SK-N-SH treated with all-trans-retinoic acid at 6 μM for 48 hours (cell line): ENCODE measurements at regions not wholly inside any gene's neighbourhood (a gene's known extent, or its start where the extent isn't known, plus 50 kb on each side); places are given as distances from the start of the nearest gene placed in this dataset.

Experiments used
- ATAC-seq: fragments of 200-7000 bp; cut with Tn5 transposase; 3 replicates; pipeline ENCODE4 v1.9.1; 2020; ENCODE audit warnings: mild to moderate bottlenecking, moderate library complexity
- ARNTL ChIP-seq: fragments of 450-650 bp; formaldehyde crosslinking; IDR thresholded peaks from 2 replicates; pipeline ENCODE4 v1.5.0; 2020; ENCODE audit warnings: low read depth, mild to moderate bottlenecking, moderate library complexity, borderline replicate concordance
- BACH2 ChIP-seq: fragments of 250-450 bp; sonication (Bioruptor Pico); IDR thresholded peaks from 2 replicates; pipeline ENCODE4 v1.9.0; 2021; ENCODE audit warnings: mild to moderate bottlenecking, borderline replicate concordance
- CSDC2 ChIP-seq: fragments of 250-450 bp; sonication (Bioruptor Pico); IDR thresholded peaks from 2 replicates; pipeline ENCODE4 v1.5.0; 2020; ENCODE audit warnings: mild to moderate bottlenecking, moderate library complexity
- ESRRG ChIP-seq: fragments of 250-450 bp; sonication (Bioruptor Pico); IDR thresholded peaks from 2 replicates; pipeline ENCODE4 v1.6.1; 2021; ENCODE audit warnings: mild to moderate bottlenecking
- OSR1 ChIP-seq: fragments of 250-450 bp; sonication (Bioruptor Pico); IDR thresholded peaks from 2 replicates; pipeline ENCODE4 v1.8.0; 2022; ENCODE audit warnings: moderate library complexity, mild to moderate bottlenecking, inconsistent platforms
- PPARA ChIP-seq: fragments of 250-450 bp; sonication (Bioruptor Pico); IDR thresholded peaks from 2 replicates; pipeline ENCODE4 v1.5.0; 2020; ENCODE audit warnings: mild to moderate bottlenecking, borderline replicate concordance
- RARB ChIP-seq: fragments of 250-450 bp; sonication (Bioruptor Pico); IDR thresholded peaks from 2 replicates; pipeline ENCODE4 v1.8.0; 2021; ENCODE audit warnings: mild to moderate bottlenecking, moderate library complexity
- SNAI2 ChIP-seq: fragments of 250-450 bp; sonication (Bioruptor Pico); IDR thresholded peaks from 2 replicates; pipeline ENCODE4 v1.5.0; 2020; ENCODE audit warnings: mild to moderate bottlenecking, moderate library complexity
- TCF4 ChIP-seq: fragments of 250-450 bp; sonication (Bioruptor Pico); IDR thresholded peaks from 2 replicates; pipeline ENCODE4 v1.8.0; 2021; ENCODE audit warnings: mild to moderate bottlenecking, moderate library complexity, borderline replicate concordance
- TOX ChIP-seq: fragments of 250-450 bp; sonication (Bioruptor Pico); IDR thresholded peaks from 2 replicates; pipeline ENCODE4 v1.8.0; 2021; ENCODE audit warnings: mild to moderate bottlenecking, moderate library complexity, borderline replicate concordance
- ZFP3 ChIP-seq: fragments of 250-450 bp; sonication (Bioruptor Pico); IDR thresholded peaks from 2 replicates; pipeline ENCODE4 v1.5.0; 2020; ENCODE audit warnings: mild to moderate bottlenecking, moderate library complexity
- ZFP30 ChIP-seq: fragments of 450-650 bp; formaldehyde crosslinking; IDR thresholded peaks from 2 replicates; pipeline ENCODE4 v1.5.0; 2022; ENCODE audit warnings: mild to moderate bottlenecking, moderate library complexity
- ZNF565 ChIP-seq: fragments of 450-650 bp; formaldehyde crosslinking; conservative IDR thresholded peaks from 2 replicates; pipeline ENCODE4 v1.5.0; 2020; ENCODE audit warnings: low read depth, mild to moderate bottlenecking, moderate library complexity
- ZNF70 ChIP-seq: fragments of 450-650 bp; formaldehyde crosslinking; IDR thresholded peaks from 2 replicates; pipeline ENCODE4 v1.5.0; 2020; ENCODE audit warnings: mild to moderate bottlenecking, moderate library complexity
- ZNF8 ChIP-seq: fragments of 450-650 bp; formaldehyde crosslinking; IDR thresholded peaks from 2 replicates; pipeline ENCODE4 v1.5.0; 2020; ENCODE audit warnings: mild to moderate bottlenecking, moderate library complexity
- TF ChIP-seq, protein P1 (sequence below): fragments of 250-450 bp; sonication (Bioruptor Pico); IDR thresholded peaks from 2 replicates; pipeline ENCODE4 v1.5.1; 2021; ENCODE audit warnings: mild to moderate bottlenecking, moderate library complexity
- TF ChIP-seq, protein P2 (sequence below): fragments of 250-450 bp; sonication (Bioruptor Pico); IDR thresholded peaks from 2 replicates; pipeline ENCODE4 v1.5.1; 2020; ENCODE audit warnings: low read depth, mild to moderate bottlenecking, moderate library complexity
- TF ChIP-seq, protein P3 (sequence below): fragments of 250-450 bp; sonication (Bioruptor Pico); IDR thresholded peaks from 2 replicates; pipeline ENCODE4 v1.8.0; 2020; ENCODE audit warnings: mild to moderate bottlenecking, moderate library complexity, borderline replicate concordance
- TF ChIP-seq, protein P4 (sequence below): fragments of 250-450 bp; sonication (Bioruptor Pico); IDR thresholded peaks from 2 replicates; pipeline ENCODE4 v1.5.0; 2020; ENCODE audit warnings: mild to moderate bottlenecking, moderate library complexity
- TF ChIP-seq, protein P5 (sequence below): fragments of 250-450 bp; sonication (Bioruptor Pico); IDR thresholded peaks from 2 replicates; pipeline ENCODE4 v1.8.0; 2021; ENCODE audit warnings: low read depth, mild to moderate bottlenecking, moderate library complexity, borderline replicate concordance

DNA sequence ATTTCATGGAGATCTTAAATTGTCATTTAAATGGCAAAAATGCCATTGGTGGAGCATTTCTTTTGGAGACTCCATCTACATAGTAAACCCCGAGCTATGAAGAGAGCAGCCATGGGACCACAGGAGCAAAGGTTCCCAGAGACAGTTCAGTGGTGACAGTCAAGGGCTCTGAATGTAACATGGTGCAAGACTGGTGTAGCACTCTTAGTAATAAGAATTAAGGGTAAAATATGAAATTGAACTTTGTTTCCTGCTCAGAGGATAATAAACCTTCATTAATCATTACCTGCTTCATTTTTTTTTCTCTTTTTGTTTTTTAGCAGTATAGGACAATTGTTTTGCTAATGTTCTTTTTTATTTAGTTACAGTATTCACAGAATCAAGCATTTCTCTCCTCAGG lies 717.5 kb upstream of the POM121L12 start:
- ATAC-seq: no peak
- TF ChIP-seq, protein P1, sequence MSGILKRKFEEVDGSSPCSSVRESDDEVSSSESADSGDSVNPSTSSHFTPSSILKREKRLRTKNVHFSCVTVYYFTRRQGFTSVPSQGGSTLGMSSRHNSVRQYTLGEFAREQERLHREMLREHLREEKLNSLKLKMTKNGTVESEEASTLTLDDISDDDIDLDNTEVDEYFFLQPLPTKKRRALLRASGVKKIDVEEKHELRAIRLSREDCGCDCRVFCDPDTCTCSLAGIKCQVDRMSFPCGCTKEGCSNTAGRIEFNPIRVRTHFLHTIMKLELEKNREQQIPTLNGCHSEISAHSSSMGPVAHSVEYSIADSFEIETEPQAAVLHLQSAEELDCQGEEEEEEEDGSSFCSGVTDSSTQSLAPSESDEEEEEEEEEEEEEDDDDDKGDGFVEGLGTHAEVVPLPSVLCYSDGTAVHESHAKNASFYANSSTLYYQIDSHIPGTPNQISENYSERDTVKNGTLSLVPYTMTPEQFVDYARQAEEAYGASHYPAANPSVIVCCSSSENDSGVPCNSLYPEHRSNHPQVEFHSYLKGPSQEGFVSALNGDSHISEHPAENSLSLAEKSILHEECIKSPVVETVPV (CRISPR knock-in tag): no peak

DNA sequence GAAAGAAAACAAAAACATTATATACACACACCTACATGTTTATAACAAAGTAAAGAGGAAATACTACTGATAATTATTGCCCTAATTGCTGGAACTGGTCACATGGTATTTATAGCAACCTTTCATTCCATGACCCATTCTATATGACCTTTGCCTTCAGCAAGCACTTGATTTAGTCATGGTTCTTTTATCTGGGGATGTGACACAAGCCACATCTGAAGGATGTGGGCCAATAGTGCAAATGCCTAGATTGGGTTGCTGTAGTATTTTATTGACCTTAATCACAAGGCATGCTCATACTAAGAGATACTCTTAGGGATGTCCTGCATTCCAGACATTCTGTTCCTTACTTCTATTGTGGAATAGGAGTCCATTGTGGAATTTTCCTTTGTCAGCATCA lies 723.5 kb upstream of the POM121L12 start:
- no peak for ATAC-seq
- TF ChIP-seq OSR1 (no peak), CSDC2 (CRISPR knock-in tag) (no peak), ESRRG (CRISPR knock-in tag) (no peak)

DNA sequence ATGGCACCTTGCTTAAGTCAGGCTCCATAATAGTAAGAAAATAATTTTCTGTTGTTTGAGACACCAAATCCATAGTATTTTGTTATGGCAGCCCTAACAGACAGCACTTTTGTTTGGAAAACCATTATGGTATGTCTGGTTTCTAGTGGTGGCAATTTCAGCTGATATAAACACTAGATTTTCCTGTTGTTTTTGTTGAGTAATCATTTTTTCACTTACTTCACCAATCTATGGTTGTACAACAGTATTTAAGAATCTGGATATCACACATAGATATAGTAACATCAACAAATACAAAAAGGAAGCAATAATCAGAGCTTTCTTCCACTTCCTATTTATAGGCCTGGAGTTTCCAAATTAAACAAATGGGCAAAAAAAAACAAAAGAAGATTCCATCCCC lies 725.8 kb upstream of the POM121L12 start:
- TF ChIP-seq BACH2 (CRISPR knock-in tag) (no peak), CSDC2 (CRISPR knock-in tag) (no peak), RARB (CRISPR knock-in tag) (no peak), PPARA (CRISPR knock-in tag) (no peak), SNAI2 (CRISPR knock-in tag) (no peak), ZFP3 (no peak), TCF4 (CRISPR knock-in tag) (no peak), ZNF8 (CRISPR knock-in tag) (no peak), ZFP30 (no peak)
- TF ChIP-seq, protein P1 (CRISPR knock-in tag): no peak
- TF ChIP-seq, protein P2, sequence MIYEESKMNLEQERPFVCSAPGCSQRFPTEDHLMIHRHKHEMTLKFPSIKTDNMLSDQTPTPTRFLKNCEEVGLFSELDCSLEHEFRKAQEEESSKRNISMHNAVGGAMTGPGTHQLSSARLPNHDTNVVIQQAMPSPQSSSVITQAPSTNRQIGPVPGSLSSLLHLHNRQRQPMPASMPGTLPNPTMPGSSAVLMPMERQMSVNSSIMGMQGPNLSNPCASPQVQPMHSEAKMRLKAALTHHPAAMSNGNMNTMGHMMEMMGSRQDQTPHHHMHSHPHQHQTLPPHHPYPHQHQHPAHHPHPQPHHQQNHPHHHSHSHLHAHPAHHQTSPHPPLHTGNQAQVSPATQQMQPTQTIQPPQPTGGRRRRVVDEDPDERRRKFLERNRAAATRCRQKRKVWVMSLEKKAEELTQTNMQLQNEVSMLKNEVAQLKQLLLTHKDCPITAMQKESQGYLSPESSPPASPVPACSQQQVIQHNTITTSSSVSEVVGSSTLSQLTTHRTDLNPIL (CRISPR knock-in tag): no peak
- TF ChIP-seq, all 23 proteins: peak for 0

DNA sequence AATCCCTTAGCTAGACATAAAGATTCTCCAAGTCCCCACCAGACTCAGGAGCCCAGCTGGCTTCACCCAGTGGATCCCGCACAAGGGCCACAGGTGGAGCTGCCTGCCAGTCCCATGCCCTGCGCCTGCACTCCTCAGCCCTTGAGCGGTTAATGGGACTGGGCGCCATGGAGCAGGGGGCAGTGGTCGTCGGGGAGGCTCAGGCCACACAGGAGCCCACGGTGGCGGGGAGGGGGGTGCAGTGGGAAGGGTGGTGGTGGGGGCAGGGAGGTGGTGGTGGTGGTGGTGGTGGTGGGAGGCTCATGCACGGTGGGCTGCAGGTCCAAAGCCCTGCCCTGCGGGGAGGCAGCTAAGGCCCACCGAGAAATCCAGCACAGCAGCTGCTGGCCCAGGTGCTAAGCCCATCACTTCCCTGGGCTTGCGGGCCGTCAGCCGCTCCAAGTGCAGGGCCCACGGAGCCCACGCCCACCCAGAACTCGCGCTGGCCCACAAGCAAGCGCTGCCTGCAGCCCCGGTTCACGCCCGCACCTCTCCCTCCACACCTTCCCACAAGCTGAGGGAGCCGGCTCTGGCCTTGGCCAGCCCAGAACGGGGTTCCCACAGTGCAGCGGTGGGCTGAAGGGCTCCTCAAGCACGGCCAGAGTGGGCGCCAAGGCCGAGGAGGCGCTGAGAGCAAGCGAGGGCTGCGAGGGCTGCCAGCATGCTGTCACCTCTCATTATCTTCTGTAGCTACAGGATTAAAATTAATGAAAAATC lies 732.5 kb upstream of the POM121L12 start:
- no peak for TF ChIP-seq TOX (CRISPR knock-in tag)
- no peak for TF ChIP-seq ZNF70 (CRISPR knock-in tag)
- TF ChIP-seq, protein P3, sequence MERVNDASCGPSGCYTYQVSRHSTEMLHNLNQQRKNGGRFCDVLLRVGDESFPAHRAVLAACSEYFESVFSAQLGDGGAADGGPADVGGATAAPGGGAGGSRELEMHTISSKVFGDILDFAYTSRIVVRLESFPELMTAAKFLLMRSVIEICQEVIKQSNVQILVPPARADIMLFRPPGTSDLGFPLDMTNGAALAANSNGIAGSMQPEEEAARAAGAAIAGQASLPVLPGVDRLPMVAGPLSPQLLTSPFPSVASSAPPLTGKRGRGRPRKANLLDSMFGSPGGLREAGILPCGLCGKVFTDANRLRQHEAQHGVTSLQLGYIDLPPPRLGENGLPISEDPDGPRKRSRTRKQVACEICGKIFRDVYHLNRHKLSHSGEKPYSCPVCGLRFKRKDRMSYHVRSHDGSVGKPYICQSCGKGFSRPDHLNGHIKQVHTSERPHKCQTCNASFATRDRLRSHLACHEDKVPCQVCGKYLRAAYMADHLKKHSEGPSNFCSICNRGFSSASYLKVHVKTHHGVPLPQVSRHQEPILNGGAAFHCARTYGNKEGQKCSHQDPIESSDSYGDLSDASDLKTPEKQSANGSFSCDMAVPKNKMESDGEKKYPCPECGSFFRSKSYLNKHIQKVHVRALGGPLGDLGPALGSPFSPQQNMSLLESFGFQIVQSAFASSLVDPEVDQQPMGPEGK (CRISPR knock-in tag): no peak
- no peak for TF ChIP-seq ZFP30
- no peak for TF ChIP-seq ZNF8 (CRISPR knock-in tag)
- TF ChIP-seq, protein P4, sequence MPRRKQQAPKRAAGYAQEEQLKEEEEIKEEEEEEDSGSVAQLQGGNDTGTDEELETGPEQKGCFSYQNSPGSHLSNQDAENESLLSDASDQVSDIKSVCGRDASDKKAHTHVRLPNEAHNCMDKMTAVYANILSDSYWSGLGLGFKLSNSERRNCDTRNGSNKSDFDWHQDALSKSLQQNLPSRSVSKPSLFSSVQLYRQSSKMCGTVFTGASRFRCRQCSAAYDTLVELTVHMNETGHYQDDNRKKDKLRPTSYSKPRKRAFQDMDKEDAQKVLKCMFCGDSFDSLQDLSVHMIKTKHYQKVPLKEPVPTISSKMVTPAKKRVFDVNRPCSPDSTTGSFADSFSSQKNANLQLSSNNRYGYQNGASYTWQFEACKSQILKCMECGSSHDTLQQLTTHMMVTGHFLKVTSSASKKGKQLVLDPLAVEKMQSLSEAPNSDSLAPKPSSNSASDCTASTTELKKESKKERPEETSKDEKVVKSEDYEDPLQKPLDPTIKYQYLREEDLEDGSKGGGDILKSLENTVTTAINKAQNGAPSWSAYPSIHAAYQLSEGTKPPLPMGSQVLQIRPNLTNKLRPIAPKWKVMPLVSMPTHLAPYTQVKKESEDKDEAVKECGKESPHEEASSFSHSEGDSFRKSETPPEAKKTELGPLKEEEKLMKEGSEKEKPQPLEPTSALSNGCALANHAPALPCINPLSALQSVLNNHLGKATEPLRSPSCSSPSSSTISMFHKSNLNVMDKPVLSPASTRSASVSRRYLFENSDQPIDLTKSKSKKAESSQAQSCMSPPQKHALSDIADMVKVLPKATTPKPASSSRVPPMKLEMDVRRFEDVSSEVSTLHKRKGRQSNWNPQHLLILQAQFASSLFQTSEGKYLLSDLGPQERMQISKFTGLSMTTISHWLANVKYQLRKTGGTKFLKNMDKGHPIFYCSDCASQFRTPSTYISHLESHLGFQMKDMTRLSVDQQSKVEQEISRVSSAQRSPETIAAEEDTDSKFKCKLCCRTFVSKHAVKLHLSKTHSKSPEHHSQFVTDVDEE: no peak
- no peak for TF ChIP-seq RARB (CRISPR knock-in tag)
- no peak for TF ChIP-seq ZFP3
- TF ChIP-seq, protein P2 (CRISPR knock-in tag): no peak
- TF ChIP-seq ESRRG (CRISPR knock-in tag): no peak
- TF ChIP-seq, protein P5, sequence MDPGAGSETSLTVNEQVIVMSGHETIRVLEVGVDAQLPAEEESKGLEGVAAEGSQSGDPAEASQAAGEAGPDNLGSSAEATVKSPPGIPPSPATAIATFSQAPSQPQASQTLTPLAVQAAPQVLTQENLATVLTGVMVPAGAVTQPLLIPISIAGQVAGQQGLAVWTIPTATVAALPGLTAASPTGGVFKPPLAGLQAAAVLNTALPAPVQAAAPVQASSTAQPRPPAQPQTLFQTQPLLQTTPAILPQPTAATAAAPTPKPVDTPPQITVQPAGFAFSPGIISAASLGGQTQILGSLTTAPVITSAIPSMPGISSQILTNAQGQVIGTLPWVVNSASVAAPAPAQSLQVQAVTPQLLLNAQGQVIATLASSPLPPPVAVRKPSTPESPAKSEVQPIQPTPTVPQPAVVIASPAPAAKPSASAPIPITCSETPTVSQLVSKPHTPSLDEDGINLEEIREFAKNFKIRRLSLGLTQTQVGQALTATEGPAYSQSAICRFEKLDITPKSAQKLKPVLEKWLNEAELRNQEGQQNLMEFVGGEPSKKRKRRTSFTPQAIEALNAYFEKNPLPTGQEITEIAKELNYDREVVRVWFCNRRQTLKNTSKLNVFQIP (CRISPR knock-in tag): no peak
- no peak for TF ChIP-seq ZNF565 (CRISPR knock-in tag)
- no peak for TF ChIP-seq PPARA (CRISPR knock-in tag)
- no peak for TF ChIP-seq ARNTL (CRISPR knock-in tag)
- TF ChIP-seq, all 23 proteins: peak for 0
- no peak for ATAC-seq

More for the DNA sequence above, 725.8 kb upstream of the POM121L12 start:
- no peak for ATAC-seq
